H1 (cell line): ENCODE measurements at regions not wholly inside any gene's neighbourhood (a gene's known extent, or its start where the extent isn't known, plus 50 kb on each side); places are given as distances from the start of the nearest gene placed in this dataset.

ENCODE experiments used
- CHD7 ChIP-seq: fragments of 300-600 bp; sonication (generic); IDR thresholded peaks from 2 replicates; pipeline ENCODE4 v1.7.1; 2012; ENCODE audit warnings: low read length, moderate library complexity, mild to moderate bottlenecking, inconsistent platforms; ENCODE audit not compliant: insufficient replicate concordance
- CREB1 ChIP-seq: IDR thresholded peaks from 2 replicates; pipeline ENCODE4 v1.6.1; 2012; ENCODE audit warnings: inconsistent platforms
- E2F6 ChIP-seq: IDR thresholded peaks from 2 replicates; pipeline ENCODE4 v1.6.1; 2012; ENCODE audit warnings: inconsistent platforms
- POU5F1 ChIP-seq: IDR thresholded peaks from 2 replicates; pipeline ENCODE4 v1.6.1; 2011; ENCODE audit warnings: low read depth, mild to moderate bottlenecking, low read length, moderate library complexity
- RFX5 ChIP-seq: IDR thresholded peaks from 2 replicates; pipeline ENCODE4 v1.6.1; 2011; ENCODE audit warnings: low read depth, low read length, improper control_type of control experiment, borderline replicate concordance
- RNF2 ChIP-seq: fragments of 200-900, 300-1000 bp; sonication (generic); IDR thresholded peaks from 2 replicates; pipeline ENCODE4 v1.7.1; 2016; ENCODE audit warnings: borderline replicate concordance, low read depth, mild to moderate bottlenecking, antibody characterized with exemption, low read length; ENCODE audit not compliant: poor library complexity, severe bottlenecking; ENCODE audit errors: missing control alignments
- SP1 ChIP-seq: IDR thresholded peaks from 2 replicates; pipeline ENCODE4 v1.6.1; 2011; ENCODE audit warnings: low read depth, low read length
- TAF1 ChIP-seq: IDR thresholded peaks from 2 replicates; pipeline ENCODE4 v1.6.1; 2011; ENCODE audit warnings: mild to moderate bottlenecking, low read depth, low read length
- TF ChIP-seq, protein P1 (sequence below), 3 experiments: IDR thresholded peaks; 1 replicate in 2 of 3; 2 replicates in 1 of 3; pipeline versions ENCODE4 v1.5.1 to v1.6.1; 2011; ENCODE audit warnings: low read length in 3 of 3, mild to moderate bottlenecking in 3 of 3, inconsistent platforms in 2 of 3, low read depth in 1 of 3, moderate library complexity in 1 of 3; ENCODE audit not compliant: insufficient read depth in 1 of 3; ENCODE audit errors: control extremely low read depth in 1 of 3

DNA sequence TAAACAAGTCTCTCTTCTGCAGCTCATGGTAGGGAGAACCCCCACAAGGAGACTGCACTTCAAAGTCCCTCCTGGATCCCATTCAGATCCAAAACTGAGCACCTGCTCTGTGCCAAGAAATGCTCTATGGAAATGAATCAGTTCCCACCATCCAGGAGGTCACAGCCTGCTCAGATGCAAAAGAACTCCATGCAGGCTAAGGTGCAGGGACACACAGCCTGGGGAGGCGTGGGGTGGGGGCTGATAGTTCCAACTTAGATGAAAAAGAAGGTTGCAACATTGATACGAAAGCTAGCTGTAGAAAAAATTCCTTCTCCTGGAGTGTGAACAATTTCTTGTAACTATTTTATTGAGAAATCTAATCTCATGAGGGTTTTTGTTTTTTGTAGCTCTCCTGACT, 111.0 kb upstream of the TMEM170B start (continued):
- no peak for TF ChIP-seq CHD7
- TF ChIP-seq RNF2, result no peak
- TF ChIP-seq TAF1, result no peak
- no peak for TF ChIP-seq E2F6
- TF ChIP-seq RFX5, result no peak
- no peak for TF ChIP-seq POU5F1
- TF ChIP-seq CREB1, result no peak
- TF ChIP-seq, protein P1, sequence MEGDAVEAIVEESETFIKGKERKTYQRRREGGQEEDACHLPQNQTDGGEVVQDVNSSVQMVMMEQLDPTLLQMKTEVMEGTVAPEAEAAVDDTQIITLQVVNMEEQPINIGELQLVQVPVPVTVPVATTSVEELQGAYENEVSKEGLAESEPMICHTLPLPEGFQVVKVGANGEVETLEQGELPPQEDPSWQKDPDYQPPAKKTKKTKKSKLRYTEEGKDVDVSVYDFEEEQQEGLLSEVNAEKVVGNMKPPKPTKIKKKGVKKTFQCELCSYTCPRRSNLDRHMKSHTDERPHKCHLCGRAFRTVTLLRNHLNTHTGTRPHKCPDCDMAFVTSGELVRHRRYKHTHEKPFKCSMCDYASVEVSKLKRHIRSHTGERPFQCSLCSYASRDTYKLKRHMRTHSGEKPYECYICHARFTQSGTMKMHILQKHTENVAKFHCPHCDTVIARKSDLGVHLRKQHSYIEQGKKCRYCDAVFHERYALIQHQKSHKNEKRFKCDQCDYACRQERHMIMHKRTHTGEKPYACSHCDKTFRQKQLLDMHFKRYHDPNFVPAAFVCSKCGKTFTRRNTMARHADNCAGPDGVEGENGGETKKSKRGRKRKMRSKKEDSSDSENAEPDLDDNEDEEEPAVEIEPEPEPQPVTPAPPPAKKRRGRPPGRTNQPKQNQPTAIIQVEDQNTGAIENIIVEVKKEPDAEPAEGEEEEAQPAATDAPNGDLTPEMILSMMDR (IDR thresholded peaks at IDR 0.05; ENCODE audit: control extremely low read depth in 1 of 3, insufficient read depth in 1 of 3, low read depth in 1 of 3, low read length in 3 of 3), result no peak
- no peak for TF ChIP-seq SP1
- TF ChIP-seq, all 59 proteins: peak for 0
